Activated naive CD4-positive, alpha-beta T cell treated with anti-CD3 and anti-CD28 coated beads for 36 hours (primary cell): ENCODE measurements at regions not wholly inside any gene's neighbourhood (a gene's known extent, or its start where the extent isn't known, plus 50 kb on each side); places are given as distances from the start of the nearest gene placed in this dataset.
"Not testable (repeated sequence)": the region's sequence is repeated elsewhere in the genome, so short reads cannot be mapped to it uniquely, and the experiment has no call there.

ENCODE experiments used
- CTCF ChIA-PET: fragments of 350-600 bp; sonication (Branson Sonifier 250); formaldehyde crosslinking; loops from one replicate; lab custom pipeline; 2021; ENCODE audit warnings: antibody characterized with exemption; lab: Charles Lee
- DNase-seq: peaks from one replicate; pipeline ENCODE4 v3.0.0-alpha.2; 2020
- H3K27ac Mint-ChIP-seq: one replicate; pipeline ENCODE4 v1.8.0; 2021; ENCODE audit warnings: mild to moderate bottlenecking, mixed read lengths
- H3K27me3 Mint-ChIP-seq: one replicate; pipeline ENCODE4 v1.8.0; 2021; ENCODE audit warnings: low read depth, mixed read lengths
- H3K36me3 Mint-ChIP-seq: one replicate; pipeline ENCODE4 v1.8.0; 2021; ENCODE audit warnings: low read depth, mixed read lengths
- H3K4me1 Mint-ChIP-seq: one replicate; pipeline ENCODE4 v1.8.0; 2021; ENCODE audit warnings: low read depth, mixed read lengths
- H3K4me3 Mint-ChIP-seq: one replicate; pipeline ENCODE4 v1.8.0; 2021; ENCODE audit warnings: mild to moderate bottlenecking, moderate library complexity, mixed read lengths
- H3K9me3 Mint-ChIP-seq: one replicate; pipeline ENCODE4 v1.8.0; 2021; ENCODE audit warnings: mixed read lengths
- intact Hi-C: fragments of 100-400 bp; cut with micrococcal nuclease; formaldehyde crosslinking; loops from one replicate; pipeline ENCODE4 v1.15.1; 2023

- H3K36me3 Mint-ChIP-seq, result no peaks in the 10 kb centered on the region
- no peaks in the 10 kb centered on the region for H3K27me3 Mint-ChIP-seq
- CTCF ChIA-PET, result no interaction called here
- no peaks in the 10 kb centered on the region for H3K9me3 Mint-ChIP-seq
- no peak for DNase-seq
- H3K4me3 Mint-ChIP-seq, result no peak overlapping the region
- intact Hi-C loops, result no loop called here
- H3K27ac Mint-ChIP-seq, result no peak overlapping the region
- H3K4me1 Mint-ChIP-seq, result no peaks in the 10 kb centered on the region
Measured at GRCh38 chrX:18036394-18036793, 175.3 kb upstream of the RAI2 start.

- H3K9me3 Mint-ChIP-seq, result no peaks in the 10 kb centered on the region
- no peak overlapping the region for H3K27ac Mint-ChIP-seq
- H3K36me3 Mint-ChIP-seq, result no peaks in the 10 kb centered on the region
- H3K27me3 Mint-ChIP-seq, result no peaks in the 10 kb centered on the region
- intact Hi-C loops, result no loop called here
- no peak for DNase-seq
- H3K4me1 Mint-ChIP-seq, result no peaks in the 10 kb centered on the region
- CTCF ChIA-PET, result interaction anchor here (1.3 kb wide), 1 partner anchor 90 kb away, joined by 3 read pairs; no protein-coding TSS in a partner anchor
- no peak overlapping the region for H3K4me3 Mint-ChIP-seq
Measured at GRCh38 chrX:18034945-18035344, 173.8 kb upstream of the RAI2 start.

GRCh38 chrX:18034504-18034903 lies 173.4 kb upstream of the RAI2 start:
- no peak overlapping the region for H3K27ac Mint-ChIP-seq

GRCh38 chrX:18032486-18033221 lies 171.6 kb upstream of the RAI2 start:
- no peaks in the 10 kb centered on the region for H3K4me1 Mint-ChIP-seq
- H3K27me3 Mint-ChIP-seq, result no peaks in the 10 kb centered on the region
- H3K36me3 Mint-ChIP-seq, result no peaks in the 10 kb centered on the region
- CTCF ChIA-PET, result no interaction called here
- intact Hi-C loops, result no loop called here
- H3K27ac Mint-ChIP-seq, result no peak overlapping the region
- H3K9me3 Mint-ChIP-seq, result no peaks in the 10 kb centered on the region
- DNase-seq, result no peak
- no peak overlapping the region for H3K4me3 Mint-ChIP-seq

More at GRCh38 chrX:18034504-18034903, 173.4 kb upstream of the RAI2 start:
- no peak for DNase-seq
- Mint-ChIP-seq H3K4me3 (no peak overlapping the region), H3K4me1 (no peaks in the 10 kb centered on the region), H3K36me3 (no peaks in the 10 kb centered on the region), H3K9me3 (no peaks in the 10 kb centered on the region), H3K27me3 (no peaks in the 10 kb centered on the region)
- intact Hi-C loops, result no loop called here
- CTCF ChIA-PET, result interaction anchor here (1.3 kb wide), 1 partner anchor 90 kb away, joined by 3 read pairs; no protein-coding TSS in a partner anchor

GRCh38 chrX:18031726-18032375 lies 170.8 kb upstream of the RAI2 start:
- intact Hi-C loops, result no loop called here
- no peaks in the 10 kb centered on the region for H3K9me3 Mint-ChIP-seq
- no peak overlapping the region for H3K4me3 Mint-ChIP-seq
- no peaks in the 10 kb centered on the region for H3K4me1 Mint-ChIP-seq
- CTCF ChIA-PET, result no interaction called here
- no peaks in the 10 kb centered on the region for H3K36me3 Mint-ChIP-seq
- H3K27me3 Mint-ChIP-seq, result no peaks in the 10 kb centered on the region
- no peak for DNase-seq
- H3K27ac Mint-ChIP-seq, result no peak overlapping the region

- CTCF ChIA-PET, H3K4me1 Mint-ChIP-seq, H3K27me3 Mint-ChIP-seq, H3K27ac Mint-ChIP-seq, intact Hi-C loops, H3K4me3 Mint-ChIP-seq, H3K36me3 Mint-ChIP-seq, H3K9me3 Mint-ChIP-seq, DNase-seq: not testable (repeated sequence)
Measured at GRCh38 chrX:18030656-18031055, 169.6 kb upstream of the RAI2 start.

- Mint-ChIP-seq H3K9me3 (no peaks in the 10 kb centered on the region), H3K27me3 (no peaks in the 10 kb centered on the region), H3K4me1 (no peaks in the 10 kb centered on the region), H3K36me3 (no peaks in the 10 kb centered on the region), H3K4me3 (no peak overlapping the region), H3K27ac (no peak overlapping the region)
- intact Hi-C loops, result no loop called here
- DNase-seq, result no peak
- CTCF ChIA-PET, result no interaction called here
Measured at GRCh38 chrX:18026166-18026565, 165.1 kb upstream of the RAI2 start.

- intact Hi-C loops, result no loop called here
- CTCF ChIA-PET, result no interaction called here
- Mint-ChIP-seq H3K9me3 (no peaks in the 10 kb centered on the region), H3K27ac (no peak overlapping the region), H3K4me3 (no peak overlapping the region), H3K36me3 (no peaks in the 10 kb centered on the region), H3K27me3 (no peaks in the 10 kb centered on the region), H3K4me1 (no peaks in the 10 kb centered on the region)
- DNase-seq, result no peak
Measured at GRCh38 chrX:18017411-18017810, 156.3 kb upstream of the RAI2 start.

GRCh38 chrX:18016941-18017340 lies 155.8 kb upstream of the RAI2 start:
- Mint-ChIP-seq H3K36me3 (no peaks in the 10 kb centered on the region), H3K9me3 (no peaks in the 10 kb centered on the region), H3K4me1 (no peaks in the 10 kb centered on the region), H3K27ac (no peak overlapping the region), H3K4me3 (no peak overlapping the region), H3K27me3 (no peaks in the 10 kb centered on the region)
- intact Hi-C loops, result no loop called here
- no peak for DNase-seq
- CTCF ChIA-PET, result no interaction called here

- no peaks in the 10 kb centered on the region for H3K27me3 Mint-ChIP-seq
- no peaks in the 10 kb centered on the region for H3K4me1 Mint-ChIP-seq
- H3K4me3 Mint-ChIP-seq, result no peak overlapping the region
- H3K36me3 Mint-ChIP-seq, result no peaks in the 10 kb centered on the region
- no peaks in the 10 kb centered on the region for H3K9me3 Mint-ChIP-seq
- no peak overlapping the region for H3K27ac Mint-ChIP-seq
- DNase-seq, result no peak
- intact Hi-C loops, result no loop called here
- CTCF ChIA-PET, result interaction anchor here (0.6 kb wide), 1 partner anchor 185 kb away, joined by 3 read pairs; no protein-coding TSS in a partner anchor
Measured at GRCh38 chrX:18010253-18010652, 149.2 kb upstream of the RAI2 start.

GRCh38 chrX:18003876-18004275 lies 142.8 kb upstream of the RAI2 start:
- Mint-ChIP-seq H3K4me1 (no peaks in the 10 kb centered on the region), H3K9me3 (no peaks in the 10 kb centered on the region), H3K4me3 (no peak overlapping the region), H3K27me3 (no peaks in the 10 kb centered on the region), H3K36me3 (no peaks in the 10 kb centered on the region), H3K27ac (no peak overlapping the region)
- CTCF ChIA-PET, result interaction anchor here (0.7 kb wide), 1 partner anchor 192 kb away, joined by 3 read pairs; no protein-coding TSS in a partner anchor
- DNase-seq, result no peak
- intact Hi-C loops, result no loop called here

- Mint-ChIP-seq H3K27ac (no peak overlapping the region), H3K27me3 (no peaks in the 10 kb centered on the region), H3K9me3 (no peaks in the 10 kb centered on the region), H3K36me3 (no peaks in the 10 kb centered on the region), H3K4me1 (no peaks in the 10 kb centered on the region), H3K4me3 (no peak overlapping the region)
- CTCF ChIA-PET, result no interaction called here
- no peak for DNase-seq
- intact Hi-C loops, result no loop called here
Measured at GRCh38 chrX:18002791-18003190, 141.7 kb upstream of the RAI2 start.

- no peak for DNase-seq
- Mint-ChIP-seq H3K4me3 (no peak overlapping the region), H3K9me3 (no peaks in the 10 kb centered on the region), H3K4me1 (no peaks in the 10 kb centered on the region), H3K27me3 (no peaks in the 10 kb centered on the region), H3K27ac (no peak overlapping the region), H3K36me3 (no peaks in the 10 kb centered on the region)
- CTCF ChIA-PET, result interaction anchor here (0.6 kb wide), 1 partner anchor 194 kb away, joined by 3 read pairs; no protein-coding TSS in a partner anchor
- intact Hi-C loops, result no loop called here
Measured at GRCh38 chrX:17994429-17994828, 133.3 kb upstream of the RAI2 start.
